ENCODE measurements at regions not wholly inside any gene's neighbourhood (a gene's known extent, or its start where the extent isn't known, plus 50 kb on each side); places are given as distances from the start of the nearest gene placed in this dataset.

DNA sequence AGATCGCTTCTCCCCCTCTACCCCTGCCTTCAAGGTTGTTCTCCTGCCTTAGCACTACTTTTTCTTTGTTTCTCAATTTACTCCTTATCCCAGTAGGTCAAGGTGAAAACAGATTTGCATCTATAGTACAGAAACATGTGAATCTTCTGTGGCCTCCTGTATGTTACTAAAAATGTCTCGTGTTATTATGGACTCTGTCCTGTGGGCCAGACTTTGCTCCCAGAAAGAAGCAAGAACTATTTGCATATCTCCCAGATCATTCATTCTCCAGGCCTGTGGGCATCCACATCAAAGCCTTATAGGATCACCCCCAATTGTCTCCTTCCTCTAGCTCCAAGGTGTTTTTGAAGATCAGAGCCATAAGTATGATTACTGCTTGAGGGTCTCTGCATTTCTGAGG lies 169.5 kb upstream of the ROPN1 start:
- Histone ChIP-seq H2BK120ac (replicated peaks; ENCODE audit: low read depth, low read length) (no peak overlapping the region), H2BK20ac (ENCODE audit: low read length) (no peak overlapping the region), H3K27me3 (replicated peaks in 1 of 4; ENCODE audit: control insufficient read depth in 3 of 4, extremely low read depth in 1 of 4, insufficient read depth in 3 of 4, low read length in 3 of 4) (no peaks in the 10 kb centered on the region; a peak in 1 of 7 replicates), H3K4ac (replicated peaks; ENCODE audit: insufficient read length, low read depth, low read length) (no peak overlapping the region), H3K14ac (ENCODE audit: insufficient read length) (no peak overlapping the region), H3K23ac (ENCODE audit: insufficient read length) (no peak overlapping the region), H4K5ac (ENCODE audit: insufficient read length, low read depth, low read length) (no peak overlapping the region), H4K91ac (replicated peaks; ENCODE audit: insufficient read length, low read length) (no peak overlapping the region), H2BK5ac (ENCODE audit: low read depth, low read length) (no peak overlapping the region), H2BK15ac (ENCODE audit: low read length) (no peak overlapping the region), H3K4me2 (ENCODE audit: insufficient read depth in 1 of 2, low read depth in 2 of 2, low read length in 2 of 2) (no peak overlapping the region), H3K27ac (ENCODE audit: low read depth, low read length) (no peak overlapping the region), H3K18ac (ENCODE audit: extremely low read depth, low read length) (no peak overlapping the region), H2AFZ (ENCODE audit: low read length) (no peak overlapping the region), H3K79me1 (ENCODE audit: low read depth, low read length) (no peaks in the 10 kb centered on the region), H3K4me1 (replicated peaks in 1 of 4; ENCODE audit: control insufficient read depth in 3 of 4, insufficient read depth in 4 of 4, low read length in 3 of 4) (peaks cover 10 to 21% (median 16%) of the 10 kb centered on the region in 4 experiments), H2BK12ac (ENCODE audit: low read depth, low read length) (no peak overlapping the region), H3K56ac (replicated peaks; ENCODE audit: insufficient read length, low read depth, low read length) (no peak overlapping the region), H2AK5ac (ENCODE audit: low read depth, low read length) (no peak overlapping the region), H3K23me2 (ENCODE audit: low read depth, low read length) (no peaks in the 10 kb centered on the region; the same call in 1 of the 2 replicates), H3K9ac (replicated peaks in 1 of 4; ENCODE audit: extremely low read depth in 1 of 4, low read depth in 3 of 4, low read length in 3 of 4) (no peak overlapping the region), H4K20me1 (replicated peaks in 1 of 2; ENCODE audit: control insufficient read depth in 1 of 2, insufficient read depth in 2 of 2, low read length in 2 of 2) (no peaks in the 10 kb centered on the region), H3K79me2 (ENCODE audit: control insufficient read depth in 1 of 2, insufficient read depth in 2 of 2, low read length in 2 of 2) (no peaks in the 10 kb centered on the region), H3K9me3 (ENCODE audit: insufficient read depth in 2 of 2, low read depth in 1 of 2, low read length in 1 of 2) (no peaks in the 10 kb centered on the region), H3K4me3 (ENCODE audit: extremely low read depth in 1 of 4, insufficient read depth in 2 of 4, low read depth in 3 of 4, low read length in 4 of 4) (no peak overlapping the region), H3K36me3 (ENCODE audit: control insufficient read depth in 2 of 4, insufficient read depth in 4 of 4, low read length in 3 of 4) (no peaks in the 10 kb centered on the region), H4K8ac (ENCODE audit: extremely low read depth, insufficient read depth, low read length) (no peak overlapping the region)
- TF ChIP-seq POLR2AphosphoS5 (IDR thresholded peaks at IDR 0.05; ENCODE audit: low read depth, low read length): no peak
- no peak for TF ChIP-seq CREB1 (IDR thresholded peaks at IDR 0.05)
- no peak for TF ChIP-seq BACH1 (IDR thresholded peaks at IDR 0.05; ENCODE audit: low read length)
- TF ChIP-seq RBBP5 (IDR thresholded peaks at IDR 0.05; ENCODE audit: borderline replicate concordance, low read depth, low read length): no peak
- no peak for TF ChIP-seq RFX5 (IDR thresholded peaks at IDR 0.05; ENCODE audit: borderline replicate concordance, low read depth, low read length)
- TF ChIP-seq SP4 (IDR thresholded peaks at IDR 0.05; ENCODE audit: low read length): no peak
- TF ChIP-seq RXRA (IDR thresholded peaks at IDR 0.05; ENCODE audit: insufficient read depth, low read depth, low read length): no peak
- no peak for TF ChIP-seq YY1 (IDR thresholded peaks at IDR 0.05; ENCODE audit: low read depth, low read length)
- TF ChIP-seq SUZ12 (IDR thresholded peaks at IDR 0.05; ENCODE audit: low read length): no peak
- TF ChIP-seq TAF1 (IDR thresholded peaks at IDR 0.05; ENCODE audit: low read depth, low read length): no peak
- TF ChIP-seq, protein P1, sequence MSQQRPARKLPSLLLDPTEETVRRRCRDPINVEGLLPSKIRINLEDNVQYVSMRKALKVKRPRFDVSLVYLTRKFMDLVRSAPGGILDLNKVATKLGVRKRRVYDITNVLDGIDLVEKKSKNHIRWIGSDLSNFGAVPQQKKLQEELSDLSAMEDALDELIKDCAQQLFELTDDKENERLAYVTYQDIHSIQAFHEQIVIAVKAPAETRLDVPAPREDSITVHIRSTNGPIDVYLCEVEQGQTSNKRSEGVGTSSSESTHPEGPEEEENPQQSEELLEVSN (IDR thresholded peaks at IDR 0.05): no peak
- POLR2A ChIA-PET (ENCODE audit: partially characterized antibody): no interaction called here
- CTCF ChIA-PET (ENCODE audit: partially characterized antibody): interaction anchor here (1.4 kb wide), 1 partner anchor 19 kb away, joined by 3 read pairs; no protein-coding TSS in a partner anchor
- no peak for DNase-seq (ENCODE audit: low read depth in 1 of 2, low spot score in 2 of 2)
- 88% methylated on average over 2 of the region's 2 CpGs; no CpG with 5 or more reads in 1 of the 2 experiments for WGBS, 2 experiments (ENCODE audit: extremely low coverage in 1 of 2, insufficient coverage in 1 of 2, insufficient read length in 1 of 2, insufficient replicate concordance in 2 of 2, low coverage in 1 of 2, low lambda C conversion rate in 2 of 2, missing lambda C conversion rate in 1 of 2)
- FAIRE-seq: no peak
